BE2C (cell line): ENCODE measurements at regions not wholly inside any gene's neighbourhood (a gene's known extent, or its start where the extent isn't known, plus 50 kb on each side); places are given as distances from the start of the nearest gene placed in this dataset.

Experiments used
- DNase-seq: peaks from one replicate; pipeline ENCODE4 v3.0.0-alpha.2; 2020
- H3K27me3 ChIP-seq: fragments of 250-450 bp; sonication (Bioruptor Pico); 2 replicates; pipeline ENCODE4 v1.5.1; 2020; ENCODE audit warnings: mild to moderate bottlenecking
- H3K36me3 ChIP-seq: fragments of 250-450 bp; sonication (Bioruptor Pico); 2 replicates; pipeline ENCODE4 v1.5.1; 2020; ENCODE audit warnings: mild to moderate bottlenecking
- H3K4me1 ChIP-seq: fragments of 250-450 bp; sonication (Bioruptor Pico); 2 replicates; pipeline ENCODE4 v1.5.1; 2020
- H3K4me3 ChIP-seq: 2 replicates; pipeline ENCODE4 v1.5.1; 2011; ENCODE audit warnings: low read depth, low read length
- H3K9me3 ChIP-seq: fragments of 250-450 bp; sonication (Bioruptor Pico); 2 replicates; pipeline ENCODE4 v1.5.1; 2020
- CTCF ChIP-seq: IDR thresholded peaks from 2 replicates; pipeline ENCODE4 v1.5.1; 2012; ENCODE audit warnings: mild to moderate bottlenecking, low read depth, low read length

DNA sequence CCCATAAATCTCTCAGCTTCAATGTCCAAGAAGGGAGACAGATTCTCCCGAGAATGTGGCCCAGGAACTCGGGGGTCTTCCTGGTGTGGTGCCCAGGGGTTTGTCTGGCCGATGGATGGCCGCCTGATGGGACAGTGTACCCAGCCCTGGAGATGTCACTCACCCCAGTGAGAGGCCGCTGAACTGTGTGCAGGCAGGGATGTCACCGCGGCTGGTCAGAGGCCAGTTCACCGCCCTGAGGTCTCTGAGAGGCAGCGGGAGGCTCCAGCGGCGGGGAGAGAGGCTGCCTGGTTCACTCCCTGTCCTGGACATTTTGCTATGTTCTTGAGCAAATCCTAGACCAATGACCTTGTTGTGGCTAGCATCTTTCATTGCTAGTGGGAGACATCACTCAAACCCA, 1349.5 kb downstream of the BRD1 start:
- no peaks in the 10 kb centered on the region; the same call in none of the 2 replicates for H3K9me3 ChIP-seq

GRCh38 chr22:48477031-48477721, 1350.5 kb downstream of the BRD1 start:
- no peak for TF ChIP-seq CTCF
- Histone ChIP-seq H3K27me3 (no peaks in the 10 kb centered on the region), H3K4me1 (no peaks in the 10 kb centered on the region), H3K36me3 (no peaks in the 10 kb centered on the region), H3K4me3 (no peak overlapping the region), H3K9me3 (no peaks in the 10 kb centered on the region; the same call in none of the 2 replicates)
- no peak for DNase-seq

More for the DNA sequence above, 1349.5 kb downstream of the BRD1 start:
- no peak for TF ChIP-seq CTCF
- no peak overlapping the region for H3K4me3 ChIP-seq
- H3K36me3 ChIP-seq: no peaks in the 10 kb centered on the region
- DNase-seq: no peak
- H3K27me3 ChIP-seq: no peaks in the 10 kb centered on the region
- no peaks in the 10 kb centered on the region for H3K4me1 ChIP-seq

- H3K36me3 ChIP-seq: no peaks in the 10 kb centered on the region
- H3K27me3 ChIP-seq: no peaks in the 10 kb centered on the region
- DNase-seq: no peak
- no peak overlapping the region for H3K4me3 ChIP-seq
- H3K9me3 ChIP-seq: no peaks in the 10 kb centered on the region; the same call in none of the 2 replicates
- no peaks in the 10 kb centered on the region for H3K4me1 ChIP-seq
- no peak for TF ChIP-seq CTCF
Observed at GRCh38 chr22:48476577-48476976, 1351.1 kb downstream of the BRD1 start.

- DNase-seq: no peak
- no peaks in the 10 kb centered on the region for H3K27me3 ChIP-seq
- no peak overlapping the region for H3K4me3 ChIP-seq
- H3K9me3 ChIP-seq: no peaks in the 10 kb centered on the region; the same call in 1 of the 2 replicates
- H3K4me1 ChIP-seq: no peaks in the 10 kb centered on the region
- no peak for TF ChIP-seq CTCF
- no peaks in the 10 kb centered on the region for H3K36me3 ChIP-seq
Observed at GRCh38 chr22:48475661-48476345, 1351.9 kb downstream of the BRD1 start.

DNA sequence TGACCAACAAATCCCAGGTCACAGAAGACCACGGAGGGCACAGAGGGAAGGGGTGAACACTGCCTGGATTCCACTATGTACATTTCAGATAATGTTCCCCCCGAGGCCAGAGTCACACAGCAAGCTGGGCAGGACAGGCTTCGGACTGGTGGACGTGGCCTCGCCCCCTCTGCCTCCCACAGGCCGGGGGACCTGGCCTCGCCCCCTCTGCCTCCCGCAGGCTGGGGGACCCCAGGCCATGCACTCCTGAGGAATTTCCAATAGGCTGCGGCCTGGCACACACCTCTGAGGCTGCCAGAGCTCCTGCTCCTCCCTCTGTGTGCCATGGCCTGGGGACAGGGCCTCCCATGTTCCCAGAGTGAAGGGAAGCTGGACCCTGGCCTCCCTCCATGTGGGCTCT, 1352.8 kb downstream of the BRD1 start:
- H3K27me3 ChIP-seq: no peaks in the 10 kb centered on the region
- H3K4me1 ChIP-seq: no peaks in the 10 kb centered on the region
- no peak for TF ChIP-seq CTCF

DNA sequence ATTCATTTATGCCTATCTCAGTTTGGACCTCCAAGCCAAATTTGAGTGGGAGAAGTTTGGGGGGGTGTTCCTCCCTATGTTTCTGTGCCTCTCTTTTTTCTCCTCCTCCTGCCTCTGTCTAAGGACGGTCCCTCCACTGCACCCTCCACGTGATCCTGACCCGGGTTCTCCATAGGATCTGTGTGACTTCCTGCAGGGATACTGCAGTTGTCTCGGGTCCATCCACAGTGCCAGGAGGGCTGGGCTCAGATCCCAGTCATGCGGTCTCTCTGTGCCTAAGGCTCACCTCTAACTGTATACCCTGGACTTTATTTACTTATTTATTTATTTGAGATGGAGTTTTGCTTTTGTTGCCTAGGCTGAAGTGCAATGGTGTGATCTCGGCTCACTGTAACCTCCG, 1354.5 kb downstream of the BRD1 start:
- no peak for DNase-seq
- no peak overlapping the region for H3K4me3 ChIP-seq
- TF ChIP-seq CTCF: no peak
- H3K36me3 ChIP-seq: no peaks in the 10 kb centered on the region
- H3K27me3 ChIP-seq: no peaks in the 10 kb centered on the region
- H3K4me1 ChIP-seq: no peaks in the 10 kb centered on the region
- H3K9me3 ChIP-seq: no peaks in the 10 kb centered on the region; the same call in 1 of the 2 replicates

More for the DNA sequence above, 1352.8 kb downstream of the BRD1 start:
- no peak overlapping the region for H3K4me3 ChIP-seq
- H3K9me3 ChIP-seq: no peaks in the 10 kb centered on the region; the same call in 1 of the 2 replicates
- no peak for DNase-seq
- no peaks in the 10 kb centered on the region for H3K36me3 ChIP-seq
